Hindlimb muscle (tissue), 1 donor: ENCODE measurements at regions not wholly inside any gene's neighbourhood (a gene's known extent, or its start where the extent isn't known, plus 50 kb on each side); places are given as distances from the start of the nearest gene placed in this dataset.

Experiments
- DNase-seq: peaks from one replicate; pipeline ENCODE4 v3.0.0-alpha.2; 2013

GRCh38 chr5:128591598-128592455 lies 53.8 kb upstream of the FBN2 start:
- DNase-seq = no peak

- DNase-seq = peak; percentile 21
Observed at GRCh38 chr5:128596071-128596470, 58.0 kb upstream of the FBN2 start.

GRCh38 chr5:128597156-128597555 lies 59.1 kb upstream of the FBN2 start:
- no peak for DNase-seq

- DNase-seq = no peak
Observed at GRCh38 chr5:128613128-128613527, 75.1 kb upstream of the FBN2 start.

- DNase-seq = no peak
Observed at GRCh38 chr5:128613766-128614165, 75.7 kb upstream of the FBN2 start.

- DNase-seq = no peak
Observed at GRCh38 chr5:128615578-128615977, 77.5 kb upstream of the FBN2 start.

GRCh38 chr5:128626536-128627090 lies 88.6 kb upstream of the FBN2 start:
- no peak for DNase-seq

- no peak for DNase-seq
Observed at GRCh38 chr5:128627939-128628338, 89.9 kb upstream of the FBN2 start.

- DNase-seq = no peak
Observed at GRCh38 chr5:128629157-128629556, 91.1 kb upstream of the FBN2 start.

GRCh38 chr5:128630121-128630520 lies 92.1 kb upstream of the FBN2 start:
- no peak for DNase-seq

- DNase-seq = no peak
Observed at GRCh38 chr5:128631771-128632170, 93.7 kb upstream of the FBN2 start.

- no peak for DNase-seq
Observed at GRCh38 chr5:128632264-128632663, 94.2 kb upstream of the FBN2 start.

GRCh38 chr5:128633901-128634300 lies 95.9 kb upstream of the FBN2 start:
- DNase-seq = no peak

GRCh38 chr5:128635379-128635778 lies 97.3 kb upstream of the FBN2 start:
- DNase-seq = no peak

GRCh38 chr5:128636361-128636760 lies 98.3 kb upstream of the FBN2 start:
- DNase-seq = no peak

GRCh38 chr5:128637031-128637430 lies 99.0 kb upstream of the FBN2 start:
- DNase-seq = no peak

GRCh38 chr5:128641861-128642260 lies 103.8 kb upstream of the FBN2 start:
- DNase-seq = no peak

- DNase-seq = no peak
Observed at GRCh38 chr5:128644863-128645262, 106.8 kb upstream of the FBN2 start.

GRCh38 chr5:128645581-128645980 lies 107.5 kb upstream of the FBN2 start:
- DNase-seq = no peak

- DNase-seq = no peak
Observed at GRCh38 chr5:128646176-128646575, 108.1 kb upstream of the FBN2 start.

GRCh38 chr5:128649192-128649591 lies 111.1 kb upstream of the FBN2 start:
- DNase-seq = no peak

- DNase-seq = no peak
Observed at GRCh38 chr5:128662997-128663396, 125.0 kb upstream of the FBN2 start.

- no peak for DNase-seq
Observed at GRCh38 chr5:128665747-128666355, 127.8 kb upstream of the FBN2 start.

GRCh38 chr5:128667152-128667551 lies 129.1 kb upstream of the FBN2 start:
- DNase-seq = no peak
